ENCODE measurements at regions not wholly inside any gene's neighbourhood (a gene's known extent, or its start where the extent isn't known, plus 50 kb on each side); places are given as distances from the start of the nearest gene placed in this dataset.

DNA sequence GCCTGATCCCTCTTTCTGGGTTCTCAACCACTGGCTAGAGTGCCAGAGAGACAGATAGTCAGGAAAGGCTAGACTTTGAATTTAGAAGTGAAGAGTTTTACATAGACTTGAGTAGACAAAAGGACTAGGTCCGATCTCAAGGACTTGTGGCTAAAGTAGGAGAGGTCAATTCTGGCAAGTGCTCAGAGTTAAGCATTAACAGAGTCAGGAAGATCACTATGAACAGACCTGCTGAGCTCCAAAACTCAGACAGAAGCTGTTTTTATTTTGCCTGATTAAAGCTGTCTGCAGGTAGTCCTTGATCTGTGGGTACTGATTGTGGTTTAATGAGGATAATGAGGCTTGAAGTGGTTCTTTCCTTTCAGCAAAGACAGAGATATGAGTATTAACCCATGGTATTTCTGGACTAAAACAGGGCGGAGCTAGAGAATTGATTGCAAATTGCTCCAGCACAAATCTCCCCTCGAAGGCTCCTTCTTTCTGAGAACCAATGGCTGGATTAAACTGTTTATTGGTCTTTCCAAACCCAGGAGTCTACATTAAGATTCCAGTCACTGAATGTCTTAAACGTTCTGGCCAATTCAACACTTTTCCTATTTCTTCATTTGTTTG, 423.2 kb downstream of the IPMK start:
- TF ChIP-seq, protein P1, sequence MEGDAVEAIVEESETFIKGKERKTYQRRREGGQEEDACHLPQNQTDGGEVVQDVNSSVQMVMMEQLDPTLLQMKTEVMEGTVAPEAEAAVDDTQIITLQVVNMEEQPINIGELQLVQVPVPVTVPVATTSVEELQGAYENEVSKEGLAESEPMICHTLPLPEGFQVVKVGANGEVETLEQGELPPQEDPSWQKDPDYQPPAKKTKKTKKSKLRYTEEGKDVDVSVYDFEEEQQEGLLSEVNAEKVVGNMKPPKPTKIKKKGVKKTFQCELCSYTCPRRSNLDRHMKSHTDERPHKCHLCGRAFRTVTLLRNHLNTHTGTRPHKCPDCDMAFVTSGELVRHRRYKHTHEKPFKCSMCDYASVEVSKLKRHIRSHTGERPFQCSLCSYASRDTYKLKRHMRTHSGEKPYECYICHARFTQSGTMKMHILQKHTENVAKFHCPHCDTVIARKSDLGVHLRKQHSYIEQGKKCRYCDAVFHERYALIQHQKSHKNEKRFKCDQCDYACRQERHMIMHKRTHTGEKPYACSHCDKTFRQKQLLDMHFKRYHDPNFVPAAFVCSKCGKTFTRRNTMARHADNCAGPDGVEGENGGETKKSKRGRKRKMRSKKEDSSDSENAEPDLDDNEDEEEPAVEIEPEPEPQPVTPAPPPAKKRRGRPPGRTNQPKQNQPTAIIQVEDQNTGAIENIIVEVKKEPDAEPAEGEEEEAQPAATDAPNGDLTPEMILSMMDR (IDR thresholded peaks at IDR 0.05), result no peak
- TF ChIP-seq EZH2 (IDR thresholded peaks at IDR 0.05; ENCODE audit: borderline replicate concordance, insufficient read depth, low read depth, low read length, poor library complexity, severe bottlenecking), result no peak
